ENCODE measurements at regions not wholly inside any gene's neighbourhood (a gene's known extent, or its start where the extent isn't known, plus 50 kb on each side); places are given as distances from the start of the nearest gene placed in this dataset.
"Not testable (repeated sequence)": the region's sequence is repeated elsewhere in the genome, so short reads cannot be mapped to it uniquely, and the experiment has no call there.

DNA sequence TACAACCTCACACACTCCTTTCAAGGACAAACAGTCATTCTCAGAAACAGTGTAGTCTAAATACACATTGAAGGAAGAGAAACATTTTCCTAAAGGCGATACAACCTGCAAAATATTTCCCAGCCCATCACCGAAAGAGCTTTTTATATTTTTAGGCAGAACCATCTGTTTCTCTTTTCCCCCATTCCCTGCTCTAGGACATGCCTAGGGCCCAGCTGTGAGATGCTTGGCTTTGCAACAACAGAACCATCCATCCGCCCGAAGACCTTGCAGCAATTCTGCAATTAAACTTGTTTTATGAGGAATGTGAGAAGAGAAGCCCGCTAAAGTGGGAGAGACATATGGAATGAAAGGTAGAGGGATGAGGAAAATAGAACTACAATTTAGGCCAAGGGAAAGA lies 105.6 kb upstream of the RFX8 start:
- DNase-seq (ENCODE audit: low spot score) (no peak), ATAC-seq (ENCODE audit: low FRiP score) (no peak)
- TF ChIP-seq, protein P1, sequence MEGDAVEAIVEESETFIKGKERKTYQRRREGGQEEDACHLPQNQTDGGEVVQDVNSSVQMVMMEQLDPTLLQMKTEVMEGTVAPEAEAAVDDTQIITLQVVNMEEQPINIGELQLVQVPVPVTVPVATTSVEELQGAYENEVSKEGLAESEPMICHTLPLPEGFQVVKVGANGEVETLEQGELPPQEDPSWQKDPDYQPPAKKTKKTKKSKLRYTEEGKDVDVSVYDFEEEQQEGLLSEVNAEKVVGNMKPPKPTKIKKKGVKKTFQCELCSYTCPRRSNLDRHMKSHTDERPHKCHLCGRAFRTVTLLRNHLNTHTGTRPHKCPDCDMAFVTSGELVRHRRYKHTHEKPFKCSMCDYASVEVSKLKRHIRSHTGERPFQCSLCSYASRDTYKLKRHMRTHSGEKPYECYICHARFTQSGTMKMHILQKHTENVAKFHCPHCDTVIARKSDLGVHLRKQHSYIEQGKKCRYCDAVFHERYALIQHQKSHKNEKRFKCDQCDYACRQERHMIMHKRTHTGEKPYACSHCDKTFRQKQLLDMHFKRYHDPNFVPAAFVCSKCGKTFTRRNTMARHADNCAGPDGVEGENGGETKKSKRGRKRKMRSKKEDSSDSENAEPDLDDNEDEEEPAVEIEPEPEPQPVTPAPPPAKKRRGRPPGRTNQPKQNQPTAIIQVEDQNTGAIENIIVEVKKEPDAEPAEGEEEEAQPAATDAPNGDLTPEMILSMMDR (IDR thresholded peaks at IDR 0.05), result no peak

DNA sequence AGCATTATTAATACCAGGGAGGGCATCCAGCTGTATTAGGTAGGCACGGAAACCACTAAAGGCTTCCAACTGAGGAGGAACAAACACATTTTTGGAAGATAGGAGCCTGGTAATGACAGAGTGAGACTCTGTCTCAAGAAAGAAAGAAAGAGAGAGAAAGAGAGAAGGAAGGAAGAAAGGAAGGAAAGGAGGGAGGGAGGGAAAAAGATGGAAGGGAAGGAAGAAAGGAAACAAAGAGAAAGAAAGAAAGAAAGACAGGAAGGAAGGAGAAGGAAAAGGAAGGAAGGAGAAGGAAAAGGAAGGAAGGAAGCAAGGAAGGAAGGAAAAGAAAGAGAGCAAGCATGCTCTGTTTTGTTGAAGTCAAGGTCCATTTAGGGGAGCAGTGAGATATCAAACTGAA lies 103.8 kb upstream of the RFX8 start:
- no peak for ATAC-seq (ENCODE audit: low FRiP score)
- DNase-seq (ENCODE audit: low spot score), result no peak
- TF ChIP-seq, protein P1 (IDR thresholded peaks at IDR 0.05), result no peak

DNA sequence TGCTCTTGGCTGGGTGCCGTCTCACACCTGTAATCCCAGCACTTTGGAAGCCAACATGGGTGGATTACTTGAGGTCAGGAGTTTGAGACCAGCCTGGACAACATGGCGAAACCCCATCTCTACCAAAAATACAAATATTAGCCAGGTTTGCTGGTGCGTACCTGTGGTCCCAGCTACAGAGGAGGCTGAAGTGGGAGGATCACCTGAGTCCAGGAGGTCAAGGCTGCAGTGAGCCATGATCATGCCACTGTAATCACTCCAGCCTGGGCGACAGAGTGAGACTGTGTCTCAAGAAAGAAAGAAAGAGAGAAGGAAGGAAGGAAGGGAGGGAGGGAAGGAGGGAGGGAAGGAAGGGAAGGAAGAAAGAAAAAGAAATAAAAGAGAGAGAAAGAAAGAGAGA lies 103.2 kb upstream of the RFX8 start:
- not testable (repeated sequence) for ATAC-seq (ENCODE audit: low FRiP score)

GRCh38 chr2:101577173-101577572 lies 102.3 kb upstream of the RFX8 start:
- no peak for ATAC-seq (ENCODE audit: low FRiP score)
- TF ChIP-seq, protein P1 (IDR thresholded peaks at IDR 0.05), result no peak
- no peak for DNase-seq (ENCODE audit: low spot score)

More for the DNA sequence above, 103.2 kb upstream of the RFX8 start:
- DNase-seq (ENCODE audit: low spot score), result not testable (repeated sequence)

- ATAC-seq (ENCODE audit: low FRiP score) (peak; percentile 54), DNase-seq (ENCODE audit: low spot score) (no peak)
- TF ChIP-seq, protein P1 (IDR thresholded peaks at IDR 0.05), result no peak
Observed at GRCh38 chr2:101574622-101575021, 99.7 kb upstream of the RFX8 start.

DNA sequence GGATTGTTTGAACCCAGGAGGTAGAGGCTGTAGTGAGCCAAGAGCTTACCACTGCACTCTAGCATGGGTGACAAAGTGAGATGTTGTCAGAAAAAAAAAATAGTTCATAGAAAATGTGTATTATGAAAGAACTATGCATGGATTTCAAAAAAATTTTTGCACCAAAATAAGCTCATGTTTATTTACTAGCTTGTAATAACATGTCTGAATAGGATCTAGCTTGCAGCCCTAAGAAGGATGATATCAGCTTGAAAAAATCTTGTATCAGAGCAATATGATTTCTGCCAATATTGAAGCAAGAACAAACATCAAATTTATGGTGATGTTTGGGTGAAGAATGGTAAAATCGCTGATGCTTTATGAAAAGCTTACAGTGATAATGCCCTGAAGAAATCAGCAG lies 97.0 kb upstream of the RFX8 start:
- TF ChIP-seq, protein P1 (IDR thresholded peaks at IDR 0.05), result no peak
- DNase-seq (ENCODE audit: low spot score), result no peak
- no peak for ATAC-seq (ENCODE audit: low FRiP score)

DNA sequence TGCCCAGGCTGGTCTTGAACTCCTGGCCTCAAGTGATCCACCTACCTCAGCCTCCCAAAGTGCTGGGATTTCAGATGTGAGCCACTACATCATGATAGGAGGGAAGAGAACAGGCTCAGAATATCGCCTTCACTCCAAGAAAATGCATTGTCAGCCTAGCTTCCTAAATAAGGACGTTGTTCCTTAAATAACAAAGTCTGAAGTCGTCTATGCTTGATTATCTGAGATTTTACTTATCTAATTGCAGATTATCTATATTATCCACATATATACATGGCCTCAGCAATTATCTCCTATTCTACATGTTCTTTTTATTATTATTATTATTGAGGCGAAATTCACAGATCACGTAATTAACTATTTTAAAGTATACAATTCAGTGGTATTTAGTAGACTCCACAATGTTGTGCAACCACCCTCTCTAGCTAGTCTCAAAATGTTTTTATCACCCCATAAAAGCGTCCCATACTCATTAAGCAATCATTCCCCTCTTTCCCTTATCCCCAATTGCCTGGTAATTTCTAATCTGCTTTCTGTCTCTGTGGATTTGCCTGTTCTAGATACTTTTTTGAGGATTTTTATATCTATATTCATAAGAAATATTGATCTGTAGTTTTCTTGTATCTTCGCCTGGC lies 95.1 kb upstream of the RFX8 start:
- no peak for DNase-seq (ENCODE audit: low spot score)
- no peak for ATAC-seq (ENCODE audit: low FRiP score)
- TF ChIP-seq, protein P1 (IDR thresholded peaks at IDR 0.05), result no peak

Measured in omental fat pad (tissue), 3 donors.